NB4 (cell line): ENCODE measurements at regions not wholly inside any gene's neighbourhood (a gene's known extent, or its start where the extent isn't known, plus 50 kb on each side); places are given as distances from the start of the nearest gene placed in this dataset.

Experiments used
- CTCF ChIP-seq: IDR thresholded peaks from one replicate; pipeline ENCODE4 v1.5.1; 2012; ENCODE audit warnings: low read depth, low read length
- MAX ChIP-seq: IDR thresholded peaks from 2 replicates; pipeline ENCODE4 v1.6.1; 2011; ENCODE audit warnings: low read depth, low read length
- MYC ChIP-seq: IDR thresholded peaks from 2 replicates; pipeline ENCODE4 v1.6.1; 2011; ENCODE audit warnings: low read depth, low read length
- POLR2A ChIP-seq: IDR thresholded peaks from 2 replicates; pipeline ENCODE4 v1.6.1; 2011; ENCODE audit warnings: mild to moderate bottlenecking; ENCODE audit not compliant: insufficient read length; ENCODE audit errors: extremely low read depth

GRCh38 chr10:61354401-61354975 is 98.7 kb downstream of the TMEM26 start:
- no peak for TF ChIP-seq CTCF
- no peak for TF ChIP-seq POLR2A
- no peak for TF ChIP-seq MAX
- TF ChIP-seq MYC = no peak
